SK-N-SH treated with all-trans-retinoic acid at 6 μM for 48 hours (cell line): ENCODE measurements at regions not wholly inside any gene's neighbourhood (a gene's known extent, or its start where the extent isn't known, plus 50 kb on each side); places are given as distances from the start of the nearest gene placed in this dataset.

ENCODE experiments used
- GLIS3 ChIP-seq: fragments of 250-450 bp; sonication (Bioruptor Pico); IDR thresholded peaks from 2 replicates; pipeline ENCODE4 v1.5.0; 2020; ENCODE audit warnings: mild to moderate bottlenecking, moderate library complexity
- OSR1 ChIP-seq: fragments of 250-450 bp; sonication (Bioruptor Pico); IDR thresholded peaks from 2 replicates; pipeline ENCODE4 v1.8.0; 2022; ENCODE audit warnings: moderate library complexity, mild to moderate bottlenecking, inconsistent platforms
- TCF4 ChIP-seq: fragments of 250-450 bp; sonication (Bioruptor Pico); IDR thresholded peaks from 2 replicates; pipeline ENCODE4 v1.8.0; 2021; ENCODE audit warnings: mild to moderate bottlenecking, moderate library complexity, borderline replicate concordance
- ZFP3 ChIP-seq: fragments of 250-450 bp; sonication (Bioruptor Pico); IDR thresholded peaks from 2 replicates; pipeline ENCODE4 v1.5.0; 2020; ENCODE audit warnings: mild to moderate bottlenecking, moderate library complexity
- ZFP30 ChIP-seq: fragments of 450-650 bp; formaldehyde crosslinking; IDR thresholded peaks from 2 replicates; pipeline ENCODE4 v1.5.0; 2022; ENCODE audit warnings: mild to moderate bottlenecking, moderate library complexity
- ZNF8 ChIP-seq: fragments of 450-650 bp; formaldehyde crosslinking; IDR thresholded peaks from 2 replicates; pipeline ENCODE4 v1.5.0; 2020; ENCODE audit warnings: mild to moderate bottlenecking, moderate library complexity
- TF ChIP-seq, protein P1 (sequence below): fragments of 250-450 bp; sonication (Bioruptor Pico); IDR thresholded peaks from 2 replicates; pipeline ENCODE4 v1.8.0; 2020; ENCODE audit warnings: mild to moderate bottlenecking, moderate library complexity, borderline replicate concordance
- TF ChIP-seq, protein P2 (sequence below): fragments of 250-450 bp; sonication (Bioruptor Pico); IDR thresholded peaks from 2 replicates; pipeline ENCODE4 v1.5.1; 2021; ENCODE audit warnings: mild to moderate bottlenecking, moderate library complexity
- TF ChIP-seq, protein P3 (sequence below): fragments of 250-450 bp; sonication (Bioruptor Pico); IDR thresholded peaks from 2 replicates; pipeline ENCODE4 v1.5.1; 2020; ENCODE audit warnings: low read depth, mild to moderate bottlenecking, moderate library complexity

DNA sequence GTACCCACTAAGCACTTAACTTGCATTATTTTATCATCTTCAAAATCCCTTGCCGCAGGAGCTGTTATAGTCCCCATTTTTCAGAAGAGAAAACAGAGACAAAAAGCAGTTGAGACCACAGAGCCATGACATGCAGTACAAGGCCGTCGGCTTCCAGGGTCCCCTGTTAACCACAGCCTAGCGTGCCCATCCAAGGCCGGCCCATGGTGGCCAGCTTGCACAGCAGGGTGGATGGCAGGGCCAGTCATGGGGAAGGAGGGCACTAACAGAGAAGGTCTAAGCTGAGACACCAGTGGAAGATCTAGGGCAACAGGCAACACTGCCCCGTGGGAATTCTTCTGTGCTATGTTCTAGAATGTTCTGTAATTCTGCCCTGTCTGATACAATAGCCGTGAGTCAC, 192.6 kb upstream of the ID2 start:
- TF ChIP-seq OSR1 (CRISPR knock-in tag) (no peak), TCF4 (CRISPR knock-in tag) (no peak), ZFP30 (no peak), ZFP3 (CRISPR knock-in tag) (no peak), GLIS3 (no peak), ZNF8 (CRISPR knock-in tag) (no peak)
- TF ChIP-seq, protein P1, sequence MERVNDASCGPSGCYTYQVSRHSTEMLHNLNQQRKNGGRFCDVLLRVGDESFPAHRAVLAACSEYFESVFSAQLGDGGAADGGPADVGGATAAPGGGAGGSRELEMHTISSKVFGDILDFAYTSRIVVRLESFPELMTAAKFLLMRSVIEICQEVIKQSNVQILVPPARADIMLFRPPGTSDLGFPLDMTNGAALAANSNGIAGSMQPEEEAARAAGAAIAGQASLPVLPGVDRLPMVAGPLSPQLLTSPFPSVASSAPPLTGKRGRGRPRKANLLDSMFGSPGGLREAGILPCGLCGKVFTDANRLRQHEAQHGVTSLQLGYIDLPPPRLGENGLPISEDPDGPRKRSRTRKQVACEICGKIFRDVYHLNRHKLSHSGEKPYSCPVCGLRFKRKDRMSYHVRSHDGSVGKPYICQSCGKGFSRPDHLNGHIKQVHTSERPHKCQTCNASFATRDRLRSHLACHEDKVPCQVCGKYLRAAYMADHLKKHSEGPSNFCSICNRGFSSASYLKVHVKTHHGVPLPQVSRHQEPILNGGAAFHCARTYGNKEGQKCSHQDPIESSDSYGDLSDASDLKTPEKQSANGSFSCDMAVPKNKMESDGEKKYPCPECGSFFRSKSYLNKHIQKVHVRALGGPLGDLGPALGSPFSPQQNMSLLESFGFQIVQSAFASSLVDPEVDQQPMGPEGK: no peak
- TF ChIP-seq, protein P2, sequence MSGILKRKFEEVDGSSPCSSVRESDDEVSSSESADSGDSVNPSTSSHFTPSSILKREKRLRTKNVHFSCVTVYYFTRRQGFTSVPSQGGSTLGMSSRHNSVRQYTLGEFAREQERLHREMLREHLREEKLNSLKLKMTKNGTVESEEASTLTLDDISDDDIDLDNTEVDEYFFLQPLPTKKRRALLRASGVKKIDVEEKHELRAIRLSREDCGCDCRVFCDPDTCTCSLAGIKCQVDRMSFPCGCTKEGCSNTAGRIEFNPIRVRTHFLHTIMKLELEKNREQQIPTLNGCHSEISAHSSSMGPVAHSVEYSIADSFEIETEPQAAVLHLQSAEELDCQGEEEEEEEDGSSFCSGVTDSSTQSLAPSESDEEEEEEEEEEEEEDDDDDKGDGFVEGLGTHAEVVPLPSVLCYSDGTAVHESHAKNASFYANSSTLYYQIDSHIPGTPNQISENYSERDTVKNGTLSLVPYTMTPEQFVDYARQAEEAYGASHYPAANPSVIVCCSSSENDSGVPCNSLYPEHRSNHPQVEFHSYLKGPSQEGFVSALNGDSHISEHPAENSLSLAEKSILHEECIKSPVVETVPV (CRISPR knock-in tag): no peak
- TF ChIP-seq, protein P3, sequence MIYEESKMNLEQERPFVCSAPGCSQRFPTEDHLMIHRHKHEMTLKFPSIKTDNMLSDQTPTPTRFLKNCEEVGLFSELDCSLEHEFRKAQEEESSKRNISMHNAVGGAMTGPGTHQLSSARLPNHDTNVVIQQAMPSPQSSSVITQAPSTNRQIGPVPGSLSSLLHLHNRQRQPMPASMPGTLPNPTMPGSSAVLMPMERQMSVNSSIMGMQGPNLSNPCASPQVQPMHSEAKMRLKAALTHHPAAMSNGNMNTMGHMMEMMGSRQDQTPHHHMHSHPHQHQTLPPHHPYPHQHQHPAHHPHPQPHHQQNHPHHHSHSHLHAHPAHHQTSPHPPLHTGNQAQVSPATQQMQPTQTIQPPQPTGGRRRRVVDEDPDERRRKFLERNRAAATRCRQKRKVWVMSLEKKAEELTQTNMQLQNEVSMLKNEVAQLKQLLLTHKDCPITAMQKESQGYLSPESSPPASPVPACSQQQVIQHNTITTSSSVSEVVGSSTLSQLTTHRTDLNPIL (CRISPR knock-in tag): no peak
